HCT116 (cell line): ENCODE measurements at regions not wholly inside any gene's neighbourhood (a gene's known extent, or its start where the extent isn't known, plus 50 kb on each side); places are given as distances from the start of the nearest gene placed in this dataset.

Source experiments
- ATAC-seq: fragments of 200-7000 bp; cut with Tn5 transposase; 2 replicates; pipeline ENCODE4 v1.9.1; 2020; ENCODE audit warnings: mild to moderate bottlenecking, moderate library complexity
- BruUV-seq: library from RNA; stranded (reverse); fragments of 400-500 nt; replicated peaks from 2 replicates; lab custom pipeline; 2021; lab: Mats Ljungman, UMichigan
- CTCF ChIA-PET: fragments of 300-600 bp; sonication (Branson Sonifier 250); formaldehyde crosslinking; loops from one replicate; lab custom pipeline; 2021; ENCODE audit warnings: antibody characterized with exemption; lab: Charles Lee
- POLR2A ChIA-PET: fragments of 300-600, 350-600 bp; sonication (Branson Sonifier 250); formaldehyde crosslinking; loops from one replicate; lab custom pipeline; 2021; ENCODE audit warnings: antibody characterized with exemption; lab: Charles Lee
- RAD21 ChIA-PET, 2 experiments: fragments of 300-600 bp; sonication (Branson Sonifier 250); formaldehyde crosslinking; loops; one replicate each; lab custom pipeline; 2023; ENCODE audit warnings: low total read pairs in 2 of 2; ENCODE audit not compliant: uncharacterized antibody in 2 of 2, unreplicated experiment in 2 of 2, low non-redundant PET in 1 of 2; lab: Charles Lee
- DNase-seq: peaks from one replicate; pipeline ENCODE4 v3.0.0-alpha.2; 2010; ENCODE audit warnings: low read depth, low spot score
- H2AFZ ChIP-seq: fragments of 200-600 bp; shearing (Covaris generic), sonication (generic); 2 replicates; pipeline ENCODE4 v1.6.1; 2017; ENCODE audit warnings: low read depth, mixed run types, mixed read lengths, antibody characterized with exemption, low read length; ENCODE audit not compliant: poor library complexity, severe bottlenecking
- H3K27ac ChIP-seq: 2 replicates; pipeline ENCODE4 v1.5.1; 2012; ENCODE audit warnings: low read depth, low read length
- H3K27me3 ChIP-seq: fragments of 200-600 bp; sonication (generic); 2 replicates; pipeline ENCODE4 v1.6.1; 2016; ENCODE audit warnings: mixed run types, low read length, mixed read lengths; ENCODE audit not compliant: insufficient read depth
- H3K36me3 ChIP-seq, 2 experiments: fragments of 200-500 bp in 1 of 2; fragments of 200-600 bp in 1 of 2; sonication (Bioruptor generic) in 1 of 2; sonication (generic) in 1 of 2; 2 replicates each; pipeline versions ENCODE4 v1.5.1 to v1.6.1; 2014 to 2016; ENCODE audit warnings: low read length in 2 of 2, inconsistent platforms in 1 of 2, mixed read lengths in 1 of 2, mixed run types in 1 of 2; ENCODE audit not compliant: insufficient read depth in 2 of 2, control insufficient read depth in 1 of 2
- H3K4me1 ChIP-seq, 2 experiments: fragments of 200-600 bp in 1 of 2; sonication (generic) in 1 of 2; 2 replicates each; pipeline versions ENCODE4 v1.5.1 to v1.6.1; 2012 to 2017; ENCODE audit warnings: low read length in 2 of 2, inconsistent platforms in 1 of 2, mild to moderate bottlenecking in 1 of 2, mixed read lengths in 1 of 2, mixed run types in 1 of 2, moderate library complexity in 1 of 2; ENCODE audit not compliant: insufficient read depth in 2 of 2, control insufficient read depth in 1 of 2
- H3K4me2 ChIP-seq: fragments of 200-600 bp; sonication (generic); 2 replicates; pipeline ENCODE4 v1.6.1; 2017; ENCODE audit warnings: mixed run types, low read length, mixed read lengths
- H3K4me3 ChIP-seq, 2 experiments: fragments of 200-600 bp in 1 of 2; sonication (generic) in 1 of 2; replicated peaks in 1 of 2; 2 replicates each; pipeline ENCODE4 v1.5.1; 2011 to 2016; ENCODE audit warnings: low read length in 2 of 2, control low read depth in 1 of 2, low read depth in 1 of 2, mild to moderate bottlenecking in 1 of 2, mixed read lengths in 1 of 2, mixed run types in 1 of 2
- H3K79me2 ChIP-seq: fragments of 200-600 bp; sonication (generic); 2 replicates; pipeline ENCODE4 v1.6.1; 2017; ENCODE audit warnings: mild to moderate bottlenecking, mixed run types, low read length, moderate library complexity, mixed read lengths; ENCODE audit not compliant: insufficient read depth
- H3K9ac ChIP-seq: fragments of 200-600 bp; sonication (generic); 2 replicates; pipeline ENCODE4 v1.6.1; 2016; ENCODE audit warnings: low read length, mixed read lengths
- H3K9me2 ChIP-seq: fragments of 200-600 bp; sonication (generic), shearing (Covaris generic); 2 replicates; pipeline ENCODE4 v1.6.1; 2017; ENCODE audit warnings: mixed run types, mild to moderate bottlenecking, moderate library complexity; ENCODE audit not compliant: insufficient read depth
- H3K9me3 ChIP-seq, 2 experiments: fragments of 200-500 bp in 1 of 2; fragments of 200-600 bp in 1 of 2; sonication (Bioruptor generic) in 1 of 2; sonication (generic) in 1 of 2; 2 replicates each; pipeline ENCODE4 v1.6.1; 2014 to 2017; ENCODE audit warnings: low read length in 2 of 2, mixed read lengths in 2 of 2, inconsistent platforms in 1 of 2, low read depth in 1 of 2, mild to moderate bottlenecking in 1 of 2, mixed run types in 1 of 2, moderate library complexity in 1 of 2; ENCODE audit not compliant: control insufficient read depth in 1 of 2, insufficient read depth in 1 of 2
- H4K20me1 ChIP-seq: fragments of 200-600 bp; sonication (generic), shearing (Covaris generic); 2 replicates; pipeline ENCODE4 v1.6.1; 2017; ENCODE audit warnings: mixed run types, mild to moderate bottlenecking, moderate library complexity; ENCODE audit not compliant: insufficient read depth
- ATF3 ChIP-seq: IDR thresholded peaks from 2 replicates; pipeline ENCODE4 v1.6.1; 2012
- ELF1 ChIP-seq: IDR thresholded peaks from 2 replicates; pipeline ENCODE4 v1.6.1; 2012; ENCODE audit warnings: low read depth, borderline replicate concordance
- EZH2phosphoT487 ChIP-seq: fragments of 200-600 bp; IDR thresholded peaks from 2 replicates; pipeline ENCODE4 v1.6.1; 2018; ENCODE audit warnings: antibody characterized with exemption, borderline replicate concordance
- MAX ChIP-seq: IDR thresholded peaks from 2 replicates; pipeline ENCODE4 v1.6.1; 2012
- POLR2AphosphoS5 ChIP-seq: IDR thresholded peaks from 2 replicates; pipeline ENCODE4 v1.6.1; 2011; ENCODE audit warnings: mild to moderate bottlenecking, low read depth, low read length, moderate library complexity
- RAD21 ChIP-seq: IDR thresholded peaks from 2 replicates; pipeline ENCODE4 v1.6.1; 2012; ENCODE audit warnings: low read depth, mild to moderate bottlenecking
- SP1 ChIP-seq: IDR thresholded peaks from 2 replicates; pipeline ENCODE4 v1.6.1; 2012; ENCODE audit warnings: low read depth
- TCF7L2 ChIP-seq: IDR thresholded peaks from 2 replicates; pipeline ENCODE4 v1.7.0; 2011; ENCODE audit warnings: borderline replicate concordance, inconsistent platforms; ENCODE audit not compliant: insufficient read depth, insufficient read length; ENCODE audit errors: extremely low read depth
- YY1 ChIP-seq: IDR thresholded peaks from 2 replicates; pipeline ENCODE4 v1.6.1; 2011; ENCODE audit warnings: low read length, low read depth, moderate library complexity, mild to moderate bottlenecking; ENCODE audit not compliant: insufficient replicate concordance; ENCODE audit errors: extremely low read depth
- ZBTB33 ChIP-seq: IDR thresholded peaks from 2 replicates; pipeline ENCODE4 v1.6.1; 2011; ENCODE audit warnings: mild to moderate bottlenecking, low read length, moderate library complexity; ENCODE audit not compliant: insufficient replicate concordance; ENCODE audit errors: extremely low read depth
- ZNF274 ChIP-seq: fragments of 200-500 bp; sonication (Bioruptor generic); IDR thresholded peaks from 2 replicates; pipeline ENCODE4 v1.6.1; 2014; ENCODE audit warnings: mild to moderate bottlenecking, low read depth, low read length, inconsistent platforms
- intact Hi-C: fragments of 100-400 bp; cut with micrococcal nuclease; formaldehyde crosslinking; loops from 2 replicates; pipeline ENCODE4 v1.10.0; 2022

- no peak for TF ChIP-seq TCF7L2
- TF ChIP-seq ATF3, result no peak
- no peak for TF ChIP-seq SP1
- TF ChIP-seq RAD21, result no peak
- no peak for TF ChIP-seq ELF1
- no peak for TF ChIP-seq YY1
- no peak for TF ChIP-seq POLR2AphosphoS5
- no peak for TF ChIP-seq MAX
- TF ChIP-seq ZNF274, result no peak
- TF ChIP-seq EZH2phosphoT487, result no peak
Measured at GRCh38 chr12:107164392-107164791, 71.0 kb upstream of the CRY1 start (continued).

- RAD21 ChIA-PET, result no interaction called here
- DNase-seq, result no peak
- no peak overlapping the region for H3K4me2 ChIP-seq
- no peaks in the 10 kb centered on the region for H3K79me2 ChIP-seq
- no peak overlapping the region for H2AFZ ChIP-seq
- H3K4me3 ChIP-seq, result no peak overlapping the region
- no peak overlapping the region for H3K27ac ChIP-seq
- POLR2A ChIA-PET, result no interaction called here
- no peak for ATAC-seq
- H3K9me3 ChIP-seq, result no peaks in the 10 kb centered on the region
- H3K27me3 ChIP-seq, result peaks cover 25% of the 10 kb centered on the region; the same call in 1 of the 2 replicates
- TF ChIP-seq ZBTB33, result no peak
- no peaks in the 10 kb centered on the region for H3K4me1 ChIP-seq
- intact Hi-C loops, result no loop called here
- no peaks in the 10 kb centered on the region for H3K36me3 ChIP-seq
- BruUV-seq, result no TSS peak
- H3K9me2 ChIP-seq, result 0 out of 2 replicates have a peak, but pooled peaks cover 4% of the 10 kb centered on the region
- no peak overlapping the region for H3K9ac ChIP-seq
- no peaks in the 10 kb centered on the region for H4K20me1 ChIP-seq
- CTCF ChIA-PET, result no interaction called here
Measured at GRCh38 chr12:107165581-107165980, 72.2 kb upstream of the CRY1 start.
